CD1c-positive myeloid dendritic cell (primary cell): ENCODE measurements at regions not wholly inside any gene's neighbourhood (a gene's known extent, or its start where the extent isn't known, plus 50 kb on each side); places are given as distances from the start of the nearest gene placed in this dataset.
A peak's percentile ranks its signal among the peaks of the same experiment; 100 is the strongest.

Source experiments
- DNase-seq: peaks from one replicate; pipeline ENCODE4 v3.0.0-alpha.2; 2016; ENCODE audit errors: extremely low spot score

DNA sequence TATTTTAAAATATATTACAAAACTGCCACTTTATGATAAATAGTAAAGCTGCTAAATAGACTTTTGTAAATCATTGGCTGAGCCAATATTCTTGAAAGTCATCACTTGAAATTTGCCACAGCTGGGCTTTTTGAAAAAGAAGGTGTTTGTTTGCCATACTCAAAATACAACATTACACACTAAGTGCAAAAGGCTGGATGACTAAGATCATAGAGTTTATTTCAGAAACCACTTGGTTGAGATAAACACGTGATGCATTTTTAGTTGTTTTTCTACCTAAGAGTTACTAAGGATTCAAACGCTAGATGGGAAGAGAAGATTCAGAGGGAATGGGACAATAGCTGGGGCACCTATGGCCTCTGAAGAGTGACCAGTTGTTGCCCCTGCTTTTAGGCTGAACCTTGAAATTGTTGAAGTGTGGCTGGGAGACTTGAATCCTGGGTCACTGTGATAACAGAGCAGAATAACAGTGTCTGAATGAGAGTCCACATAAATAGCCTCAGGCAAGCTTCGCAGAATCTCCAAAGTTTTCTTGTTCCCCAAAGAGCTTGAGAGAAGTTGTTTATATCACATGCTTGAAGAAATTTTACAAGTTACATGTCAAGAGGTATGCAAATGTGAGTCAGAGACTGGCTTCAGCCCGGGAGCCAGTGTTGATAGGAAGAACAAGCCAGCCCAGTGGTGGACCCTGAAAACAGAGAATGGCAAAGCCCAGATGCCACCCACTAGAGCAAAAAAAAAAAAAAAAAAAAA lies 409.8 kb downstream of the GPD2 start:
- no peak for DNase-seq

DNA sequence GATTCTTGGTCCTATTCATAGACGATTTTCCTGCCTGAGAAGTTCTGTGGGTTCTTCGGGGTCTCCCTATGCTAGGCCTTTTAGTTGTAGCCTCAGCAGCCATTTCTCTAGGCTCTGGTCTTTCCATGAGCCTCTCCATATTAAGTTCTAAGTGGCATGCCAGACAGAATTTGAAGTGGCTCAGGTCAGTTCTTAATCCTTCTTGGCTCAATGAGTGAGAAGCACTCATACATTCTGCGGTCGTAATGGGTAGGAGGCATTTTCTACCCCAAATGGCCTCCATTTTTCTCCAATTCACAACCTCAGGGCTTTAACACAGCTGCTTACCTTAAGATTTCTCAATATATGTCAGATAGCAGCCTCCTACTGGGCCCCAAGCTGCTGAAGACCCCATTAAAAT lies 405.3 kb upstream of the GALNT5 start:
- no peak for DNase-seq

DNA sequence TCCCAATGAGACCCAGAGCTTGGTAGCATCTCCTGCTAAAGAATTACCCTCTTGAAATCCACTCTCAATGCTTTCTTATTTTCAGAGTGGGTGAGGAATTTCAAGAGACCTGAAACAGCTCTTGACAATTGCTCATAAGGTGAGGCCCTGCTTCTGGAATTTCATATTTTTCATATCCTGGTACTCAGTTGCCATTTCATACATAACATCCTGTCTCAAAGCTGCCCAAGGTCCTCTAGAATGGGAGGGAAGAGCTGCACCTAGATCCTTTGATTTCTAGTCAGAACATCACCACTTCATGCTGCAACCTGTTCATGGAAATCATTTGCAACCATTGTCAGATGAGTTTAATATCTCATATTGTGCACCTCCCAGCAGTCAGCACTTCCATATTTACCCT lies 404.8 kb upstream of the GALNT5 start:
- DNase-seq = no peak

DNA sequence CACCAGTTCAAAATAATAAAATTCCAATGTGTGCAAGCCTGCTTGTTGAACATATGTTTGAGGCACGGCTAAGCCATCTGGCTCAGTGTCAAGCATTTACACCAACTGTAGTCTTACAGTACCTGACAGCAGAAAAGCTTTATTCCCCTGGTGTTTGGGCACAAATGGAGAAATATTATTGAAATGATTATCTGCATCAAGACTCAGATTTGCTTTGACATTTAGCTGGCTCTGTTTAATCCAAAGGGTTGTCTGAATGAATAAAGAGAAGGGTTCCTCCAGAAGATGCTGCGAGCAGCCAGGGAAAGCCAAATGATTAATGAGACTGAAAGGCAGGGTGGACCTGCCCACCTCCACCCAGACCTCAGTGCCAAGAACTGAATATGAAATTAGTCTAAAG lies 393.2 kb upstream of the GALNT5 start:
- DNase-seq = no peak

DNA sequence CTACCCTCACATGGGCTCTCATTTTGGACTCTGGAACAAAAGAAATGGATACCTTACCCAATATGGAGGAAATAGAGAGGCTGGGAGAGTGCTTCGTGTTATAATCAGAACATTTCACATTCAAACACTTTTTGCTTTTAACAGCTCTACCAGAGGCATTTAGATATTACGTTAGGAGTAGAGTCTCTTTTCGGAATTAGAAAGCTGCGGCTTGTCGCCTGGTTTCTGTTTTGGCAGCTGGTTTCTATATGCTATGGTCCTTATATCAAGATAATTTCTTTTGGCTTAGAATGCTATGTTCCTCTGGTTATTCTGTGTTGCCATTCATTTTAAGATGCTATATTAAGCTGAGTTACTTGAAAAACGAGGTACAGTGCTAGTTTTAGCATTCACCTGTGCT lies 392.8 kb upstream of the GALNT5 start:
- DNase-seq = no peak

DNA sequence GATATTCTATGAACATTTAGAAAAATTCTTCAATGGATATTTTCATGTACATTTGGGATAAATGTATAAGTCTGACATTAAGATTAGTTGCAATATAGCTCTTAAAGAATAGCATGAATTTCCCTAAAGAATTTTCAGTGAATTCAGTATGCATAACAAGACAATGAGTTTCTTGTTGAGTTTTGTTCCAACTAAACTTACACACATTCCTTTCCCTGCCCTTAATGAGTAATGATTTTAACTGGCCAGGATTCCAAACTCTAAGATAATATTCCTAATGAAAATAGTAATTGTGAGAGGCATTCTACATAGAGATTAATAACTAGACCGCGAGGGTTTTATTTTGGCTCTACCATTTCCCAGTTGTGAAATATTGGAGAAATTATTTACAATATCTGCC lies 390.3 kb upstream of the GALNT5 start:
- DNase-seq = no peak

DNA sequence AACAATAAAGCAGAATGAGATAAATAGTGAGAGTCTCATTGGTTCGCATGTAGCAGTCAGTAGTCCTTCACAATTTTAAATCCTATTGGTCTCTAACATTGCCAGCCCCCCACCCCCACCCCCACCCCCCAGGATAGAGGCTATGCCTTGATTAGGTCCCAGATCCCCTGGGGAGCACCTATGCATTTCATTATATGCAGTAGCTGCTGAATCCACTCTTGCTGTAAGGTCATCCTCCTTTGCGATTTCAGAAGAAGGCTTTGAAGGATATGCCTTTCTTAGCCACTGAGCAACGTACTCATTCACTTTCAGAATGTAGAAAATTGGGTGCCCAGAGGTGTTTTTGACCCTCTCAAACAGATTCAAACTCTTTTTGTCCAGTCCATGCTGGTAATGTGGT lies 382.8 kb upstream of the GALNT5 start:
- DNase-seq = no peak

DNA sequence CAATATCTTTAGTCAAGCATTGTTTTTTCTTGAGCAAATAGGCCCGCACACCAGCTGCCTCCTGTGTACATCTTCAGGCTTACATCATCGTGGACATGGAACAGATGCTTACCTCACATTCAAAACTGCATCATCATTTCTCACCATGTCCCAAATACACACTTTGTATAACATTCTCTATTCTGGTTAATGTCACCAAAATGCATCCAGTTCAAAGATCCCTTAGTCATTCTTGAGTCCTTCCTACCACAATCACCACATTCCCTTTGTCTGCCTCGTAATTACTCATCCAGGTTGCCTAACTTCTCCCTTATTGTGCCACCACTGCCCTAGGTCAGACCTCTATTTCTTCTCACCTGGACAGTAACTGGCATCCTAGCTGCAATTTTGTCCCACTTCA lies 373.7 kb upstream of the GALNT5 start:
- DNase-seq = no peak

DNA sequence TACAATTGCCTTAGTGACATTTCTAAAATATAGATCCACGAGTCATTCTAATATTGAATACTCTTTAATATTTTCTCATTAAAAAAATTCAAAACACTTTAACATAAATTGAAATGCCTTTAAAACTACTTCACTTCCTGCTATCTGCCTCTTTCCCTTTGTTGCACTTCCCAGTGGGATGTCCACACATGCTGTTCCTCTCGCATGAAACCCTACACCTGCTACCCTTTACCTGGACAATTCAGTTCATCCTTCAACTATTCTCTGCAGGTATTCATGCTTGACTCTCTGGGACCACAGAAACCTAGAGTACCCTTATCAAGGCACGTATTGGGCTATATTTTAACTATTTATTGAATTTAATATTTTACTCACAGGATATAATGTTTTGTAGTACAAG lies 373.3 kb upstream of the GALNT5 start:
- no peak for DNase-seq

DNA sequence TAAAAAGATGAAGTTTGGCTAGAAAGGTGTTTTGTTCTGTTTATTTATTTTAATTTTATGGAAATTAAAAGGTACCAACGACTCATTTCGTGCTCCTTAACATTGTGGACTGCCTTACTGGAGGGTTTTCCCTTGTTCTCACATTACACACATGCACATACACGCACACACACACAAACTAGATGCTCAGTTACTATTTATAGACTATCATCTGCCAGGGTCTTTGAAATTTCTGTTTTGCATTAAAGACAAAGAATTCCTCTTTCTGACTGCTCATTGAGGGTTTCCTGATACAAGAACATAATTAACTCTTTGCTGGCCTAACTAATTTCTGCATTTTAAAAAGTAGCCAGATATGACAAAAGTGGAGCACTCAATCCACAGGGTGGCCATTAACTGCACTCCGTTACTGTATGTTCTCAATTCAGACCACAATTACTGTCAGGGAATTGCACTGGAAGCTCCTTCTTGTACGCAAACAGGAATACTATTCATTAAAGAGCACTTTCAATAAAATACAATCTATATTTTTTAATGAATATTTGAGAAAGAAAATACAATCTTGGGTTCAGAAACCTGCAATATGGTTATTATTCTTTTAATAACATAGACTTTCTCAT lies 366.9 kb upstream of the GALNT5 start:
- no peak for DNase-seq

DNA sequence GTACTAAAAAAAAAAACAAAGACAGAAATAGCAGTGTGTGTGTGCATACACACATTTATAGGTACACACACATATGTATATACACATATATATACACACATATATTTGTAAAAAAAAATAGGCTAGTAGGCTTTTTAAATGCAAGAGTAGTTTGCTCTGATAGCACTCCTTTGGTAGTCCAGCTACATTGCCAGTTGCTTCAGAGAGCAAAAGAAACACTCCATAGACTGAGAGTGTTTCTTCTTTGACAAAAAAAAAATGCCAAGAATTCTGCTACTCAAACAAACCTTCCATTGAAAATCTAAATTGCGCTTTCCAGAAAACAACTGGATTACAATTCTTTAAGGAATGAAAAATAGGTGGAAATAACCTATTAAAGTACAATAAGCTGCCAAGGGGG lies 365.9 kb upstream of the GALNT5 start:
- no peak for DNase-seq

DNA sequence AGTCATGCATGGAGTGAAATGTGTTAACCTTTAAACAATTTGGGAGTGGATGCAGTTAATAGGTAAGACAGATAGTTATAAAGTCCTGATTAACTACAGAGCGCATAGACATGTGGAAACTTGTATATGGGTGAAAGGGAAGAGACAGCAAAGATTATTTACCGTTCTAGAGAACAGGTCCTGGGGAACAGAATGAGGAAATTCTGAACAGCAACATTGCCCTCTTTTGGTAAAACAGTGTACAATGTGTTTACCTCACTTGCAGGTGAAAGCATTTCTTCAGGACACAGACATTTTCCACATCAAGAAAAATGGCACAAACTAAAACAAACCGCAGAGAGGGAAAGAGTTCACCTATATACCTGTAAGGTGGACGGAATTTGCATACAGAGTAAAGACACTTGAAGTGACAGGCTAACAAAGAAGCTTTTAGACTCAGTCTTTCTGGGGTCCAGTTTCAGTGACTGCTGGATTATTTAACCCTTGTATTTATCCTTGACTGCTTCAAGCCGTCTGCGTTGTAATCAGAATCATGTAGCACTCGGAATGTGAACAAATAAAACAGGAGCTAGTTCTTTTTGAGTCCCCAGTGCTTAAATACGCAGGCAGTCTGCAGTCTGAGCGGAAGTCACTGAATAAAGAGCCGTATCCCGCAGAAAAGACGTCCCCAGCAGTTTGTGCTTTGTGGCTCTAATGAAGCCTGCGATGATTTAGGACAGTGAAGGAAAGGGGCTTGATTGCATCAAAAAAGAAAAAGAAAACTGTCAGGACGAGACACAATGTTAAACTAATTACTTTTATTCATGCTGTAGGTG lies 364.8 kb upstream of the GALNT5 start:
- peak; percentile 2 for DNase-seq

DNA sequence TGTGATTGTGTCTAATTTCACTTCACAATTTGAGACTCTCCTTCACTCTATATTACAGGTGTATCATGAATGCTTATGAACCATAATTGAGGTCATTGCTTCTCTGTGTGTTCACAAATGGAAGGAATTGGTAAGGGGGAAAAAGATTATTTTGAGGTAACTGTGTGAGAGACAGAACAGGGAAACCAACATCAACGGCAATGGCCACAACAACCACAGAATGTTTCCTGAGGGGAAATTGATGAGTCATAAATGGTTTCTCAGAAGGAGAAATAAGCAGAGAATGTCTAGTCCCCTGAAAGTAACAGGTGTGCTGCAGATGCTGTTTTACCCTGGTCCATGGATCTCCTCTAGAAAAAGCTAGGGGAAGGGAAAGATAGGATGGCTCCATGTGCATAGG lies 361.2 kb upstream of the GALNT5 start:
- DNase-seq = no peak

DNA sequence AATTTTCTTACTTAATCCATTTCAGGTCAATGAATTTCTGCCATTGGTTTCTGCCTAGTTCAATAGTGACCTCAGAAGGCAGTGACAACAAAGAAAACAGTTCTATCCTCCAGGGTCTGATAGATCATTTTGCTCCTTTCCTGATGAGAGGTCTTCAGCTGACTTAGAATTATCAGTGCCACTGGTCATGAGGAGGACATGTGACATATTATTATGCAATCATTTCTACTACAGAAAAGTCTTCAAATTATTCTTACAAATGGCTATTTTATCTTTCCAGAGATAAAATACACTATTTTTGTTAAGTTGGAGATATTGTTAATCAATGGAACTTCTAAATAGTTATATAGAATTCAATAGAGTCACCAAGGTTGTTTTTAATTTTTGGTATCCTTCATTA lies 360.0 kb upstream of the GALNT5 start:
- DNase-seq = no peak

DNA sequence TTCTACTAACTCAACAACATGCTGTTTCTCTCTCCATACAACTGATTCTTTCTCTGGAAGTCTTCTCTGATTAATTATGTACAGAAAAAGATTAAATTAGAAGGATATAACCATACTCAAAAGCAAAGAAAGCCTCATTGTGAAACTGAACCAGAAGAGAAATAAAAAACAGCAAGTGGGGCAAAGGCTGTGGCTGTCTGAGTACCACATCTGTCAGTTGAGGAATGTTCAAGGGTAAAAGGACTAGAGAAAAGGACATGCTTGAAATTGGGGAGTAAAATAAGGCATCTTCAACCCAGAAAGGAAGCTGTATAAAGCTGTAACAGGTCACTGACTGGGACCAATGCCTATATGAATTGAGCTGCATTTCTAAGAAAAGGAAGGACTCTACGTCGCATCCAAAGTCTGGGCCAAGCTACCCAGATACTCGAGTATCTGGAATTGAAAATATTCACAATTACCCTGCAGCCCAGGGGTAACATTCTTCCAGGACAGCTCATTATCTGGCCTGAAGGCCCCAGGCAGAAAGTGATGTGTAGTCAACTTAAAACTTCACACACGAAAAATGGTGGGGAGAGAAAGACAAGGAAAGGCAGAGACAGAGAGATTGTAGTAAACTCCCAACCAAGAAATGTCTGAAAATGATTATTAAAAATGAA lies 356.0 kb upstream of the GALNT5 start:
- DNase-seq = no peak

DNA sequence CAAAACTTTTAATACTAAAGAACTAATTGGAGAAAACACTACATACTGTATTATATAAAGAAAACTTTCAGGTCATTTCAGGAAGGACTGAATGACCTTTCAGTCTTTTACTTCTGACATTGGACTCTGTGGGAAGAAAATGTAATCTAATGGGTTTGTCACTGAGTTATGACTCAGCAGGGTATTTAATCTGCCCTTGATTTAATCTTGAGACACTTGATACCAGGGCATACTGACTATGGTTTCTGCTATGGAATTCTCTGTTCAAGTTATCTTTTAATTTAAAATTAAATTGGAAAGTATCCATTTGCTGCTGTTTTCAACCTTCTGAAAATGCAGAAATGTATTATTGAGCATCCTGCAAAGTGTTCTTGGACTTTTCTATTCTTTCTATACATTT lies 354.2 kb upstream of the GALNT5 start:
- DNase-seq = no peak

DNA sequence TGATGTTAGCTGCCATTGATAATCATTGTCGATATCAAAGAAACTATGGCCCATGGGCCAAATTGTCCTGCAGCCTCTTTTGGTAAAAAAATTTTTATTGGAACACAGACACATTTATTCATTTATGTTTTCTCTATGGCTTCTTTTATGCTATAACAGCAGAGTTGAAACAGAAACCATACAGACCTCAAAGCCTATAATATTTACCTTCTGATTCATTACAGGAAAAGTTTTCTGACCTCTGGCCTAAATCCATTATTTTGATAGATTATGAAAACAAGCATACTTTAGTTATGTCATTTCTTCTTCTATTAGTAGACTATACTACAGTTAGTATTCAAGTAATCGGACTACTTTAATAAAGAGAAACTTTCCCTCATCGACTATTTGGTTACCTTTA lies 349.7 kb upstream of the GALNT5 start:
- no peak for DNase-seq

DNA sequence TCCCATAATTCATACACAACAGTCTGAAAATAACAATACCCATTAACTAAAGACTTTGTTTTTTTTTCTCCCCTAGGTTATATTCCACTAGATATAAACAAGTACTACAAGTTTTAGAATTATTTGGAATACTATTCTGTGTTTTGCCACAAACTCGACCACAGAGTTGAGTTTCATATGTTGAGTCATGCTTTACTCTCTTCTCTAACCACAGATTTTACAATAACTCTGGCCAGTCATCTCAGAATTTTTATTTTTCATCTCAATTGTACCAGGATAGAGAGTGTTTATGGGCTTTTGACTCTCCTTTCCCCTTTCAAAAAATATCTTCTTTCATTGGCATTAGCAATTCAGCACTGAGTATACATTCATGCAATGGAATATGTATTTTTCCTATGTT lies 348.7 kb upstream of the GALNT5 start:
- DNase-seq = no peak

DNA sequence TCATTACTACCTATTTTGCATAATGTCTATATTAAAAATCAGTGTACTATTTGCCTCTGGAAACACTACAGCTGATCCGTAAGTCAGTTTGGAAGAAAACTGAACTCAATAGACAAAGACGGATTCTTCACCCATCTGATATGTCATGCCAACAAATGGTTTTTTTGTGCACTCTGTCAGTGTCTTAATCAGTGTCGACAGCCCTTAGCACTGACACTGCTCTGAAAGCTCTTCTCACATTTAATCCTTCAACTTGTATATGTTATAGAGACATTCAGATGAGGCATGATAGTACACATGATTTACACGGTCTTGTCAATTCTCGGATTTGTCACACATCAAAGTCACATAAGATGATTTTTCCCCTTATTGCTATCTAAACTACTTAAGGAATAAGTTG lies 347.5 kb upstream of the GALNT5 start:
- DNase-seq = no peak

DNA sequence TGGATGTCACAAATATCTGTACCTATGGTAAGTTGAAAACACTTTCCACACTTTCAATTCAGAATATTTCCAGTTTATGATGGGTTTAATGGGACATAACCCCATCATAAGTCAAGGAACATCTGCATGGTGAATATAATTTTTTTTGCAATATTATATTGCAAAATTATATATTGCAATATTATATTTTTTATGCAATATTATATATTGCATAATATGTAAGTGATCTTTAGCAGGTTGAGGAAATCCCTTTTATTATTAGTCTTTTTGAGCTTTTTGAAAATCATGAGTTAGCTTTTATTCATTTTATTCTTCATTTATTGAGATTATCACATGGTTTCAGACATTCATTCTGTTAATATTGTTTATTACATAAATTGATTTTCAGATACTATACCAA lies 342.2 kb upstream of the GALNT5 start:
- DNase-seq = no peak

DNA sequence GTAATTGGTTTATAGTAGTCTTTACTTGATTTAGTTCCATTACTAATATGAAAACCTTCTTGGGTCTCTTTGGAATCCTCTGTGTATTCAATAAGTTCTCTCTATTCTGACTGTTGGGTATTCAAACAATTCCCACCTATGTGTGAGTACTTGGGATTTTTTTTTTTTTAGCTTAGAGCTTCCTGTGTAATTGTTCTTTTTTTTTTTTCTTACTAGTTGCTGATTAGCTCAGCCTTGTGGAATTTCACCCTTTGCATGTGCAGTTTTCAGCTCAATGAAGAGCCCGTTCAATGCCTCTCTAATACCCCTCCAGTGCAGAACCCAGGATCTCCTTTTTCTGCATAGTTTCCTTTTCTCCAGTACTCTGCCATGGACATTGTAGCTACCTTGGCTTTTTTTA lies 339.1 kb upstream of the GALNT5 start:
- DNase-seq = no peak

DNA sequence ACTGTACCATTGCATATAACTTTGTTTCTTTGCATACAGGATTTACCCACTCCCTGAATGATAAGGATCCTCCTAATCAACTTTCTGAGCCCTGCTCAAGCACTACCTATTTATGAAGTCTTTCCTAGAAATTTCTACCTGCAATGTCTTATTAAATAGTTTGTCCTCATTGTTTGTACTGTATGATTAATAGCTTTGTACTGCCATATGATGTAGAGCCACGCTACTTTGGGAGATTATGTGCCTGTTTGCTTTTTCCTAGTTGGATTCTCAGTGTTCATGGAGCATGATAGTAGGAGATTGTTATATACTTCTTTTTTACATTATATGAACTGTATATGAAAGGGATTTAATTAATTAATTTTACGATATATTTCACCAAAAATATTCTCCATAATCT lies 327.1 kb upstream of the GALNT5 start:
- DNase-seq = no peak
